ENCODE measurements at regions not wholly inside any gene's neighbourhood (a gene's known extent, or its start where the extent isn't known, plus 50 kb on each side); places are given as distances from the start of the nearest gene placed in this dataset.

DNA sequence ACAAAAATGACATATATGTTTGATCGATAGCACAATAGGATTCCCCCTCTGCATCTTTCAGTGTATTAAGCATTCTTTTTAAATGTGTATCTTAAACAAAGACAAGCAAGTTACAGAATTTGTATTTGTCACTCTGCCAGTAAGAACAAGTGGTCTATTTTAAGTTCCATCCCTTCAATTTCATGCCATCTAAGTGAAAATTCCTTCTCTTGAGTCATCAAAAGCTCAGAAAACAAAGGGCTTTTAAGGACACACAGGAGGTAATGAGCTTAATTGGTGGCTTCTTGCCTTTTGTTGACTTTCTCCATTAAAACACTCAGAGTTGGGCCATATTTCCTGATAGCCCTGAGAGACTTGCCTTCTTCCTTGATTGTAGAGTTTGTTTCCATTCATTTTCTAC, 547.8 kb downstream of the TENT5A start:
- H3K27ac Mint-ChIP-seq: no peak overlapping the region
- no peaks in the 10 kb centered on the region for H3K36me3 Mint-ChIP-seq
- no peaks in the 10 kb centered on the region for H3K27me3 Mint-ChIP-seq
- TF ChIP-seq, protein P1, sequence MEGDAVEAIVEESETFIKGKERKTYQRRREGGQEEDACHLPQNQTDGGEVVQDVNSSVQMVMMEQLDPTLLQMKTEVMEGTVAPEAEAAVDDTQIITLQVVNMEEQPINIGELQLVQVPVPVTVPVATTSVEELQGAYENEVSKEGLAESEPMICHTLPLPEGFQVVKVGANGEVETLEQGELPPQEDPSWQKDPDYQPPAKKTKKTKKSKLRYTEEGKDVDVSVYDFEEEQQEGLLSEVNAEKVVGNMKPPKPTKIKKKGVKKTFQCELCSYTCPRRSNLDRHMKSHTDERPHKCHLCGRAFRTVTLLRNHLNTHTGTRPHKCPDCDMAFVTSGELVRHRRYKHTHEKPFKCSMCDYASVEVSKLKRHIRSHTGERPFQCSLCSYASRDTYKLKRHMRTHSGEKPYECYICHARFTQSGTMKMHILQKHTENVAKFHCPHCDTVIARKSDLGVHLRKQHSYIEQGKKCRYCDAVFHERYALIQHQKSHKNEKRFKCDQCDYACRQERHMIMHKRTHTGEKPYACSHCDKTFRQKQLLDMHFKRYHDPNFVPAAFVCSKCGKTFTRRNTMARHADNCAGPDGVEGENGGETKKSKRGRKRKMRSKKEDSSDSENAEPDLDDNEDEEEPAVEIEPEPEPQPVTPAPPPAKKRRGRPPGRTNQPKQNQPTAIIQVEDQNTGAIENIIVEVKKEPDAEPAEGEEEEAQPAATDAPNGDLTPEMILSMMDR (conservative IDR thresholded peaks at IDR 0.05): no peak
- no peaks in the 10 kb centered on the region for H3K4me1 Mint-ChIP-seq (ENCODE audit: unreplicated experiment)
- no peak overlapping the region for H3K4me3 Mint-ChIP-seq
- no peaks in the 10 kb centered on the region for H3K9me3 Mint-ChIP-seq
- no peak for DNase-seq (ENCODE audit: extremely low spot score, unreplicated experiment)

DNA sequence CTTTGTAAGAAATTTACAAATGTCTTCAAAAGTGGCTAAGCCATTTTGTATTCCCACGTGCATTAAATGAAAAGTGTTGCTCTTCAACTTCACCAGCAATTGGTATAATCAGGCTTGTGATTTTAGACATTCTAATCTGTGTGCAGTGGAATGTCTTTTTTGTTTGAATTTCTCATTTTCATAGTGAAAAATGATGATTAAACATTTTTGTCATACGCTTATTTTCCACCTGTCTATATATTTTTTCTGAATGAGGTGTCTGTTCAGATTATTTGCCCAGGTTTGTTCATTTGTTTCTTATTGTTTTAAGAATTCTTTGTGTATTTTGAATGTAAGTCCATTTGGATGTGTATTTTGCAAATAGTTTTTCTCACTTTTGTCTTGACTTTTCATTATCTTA, 558.1 kb downstream of the TENT5A start:
- Mint-ChIP-seq H3K36me3 (no peaks in the 10 kb centered on the region), H3K9me3 (no peaks in the 10 kb centered on the region)
- TF ChIP-seq, protein P1 (conservative IDR thresholded peaks at IDR 0.05): no peak

DNA sequence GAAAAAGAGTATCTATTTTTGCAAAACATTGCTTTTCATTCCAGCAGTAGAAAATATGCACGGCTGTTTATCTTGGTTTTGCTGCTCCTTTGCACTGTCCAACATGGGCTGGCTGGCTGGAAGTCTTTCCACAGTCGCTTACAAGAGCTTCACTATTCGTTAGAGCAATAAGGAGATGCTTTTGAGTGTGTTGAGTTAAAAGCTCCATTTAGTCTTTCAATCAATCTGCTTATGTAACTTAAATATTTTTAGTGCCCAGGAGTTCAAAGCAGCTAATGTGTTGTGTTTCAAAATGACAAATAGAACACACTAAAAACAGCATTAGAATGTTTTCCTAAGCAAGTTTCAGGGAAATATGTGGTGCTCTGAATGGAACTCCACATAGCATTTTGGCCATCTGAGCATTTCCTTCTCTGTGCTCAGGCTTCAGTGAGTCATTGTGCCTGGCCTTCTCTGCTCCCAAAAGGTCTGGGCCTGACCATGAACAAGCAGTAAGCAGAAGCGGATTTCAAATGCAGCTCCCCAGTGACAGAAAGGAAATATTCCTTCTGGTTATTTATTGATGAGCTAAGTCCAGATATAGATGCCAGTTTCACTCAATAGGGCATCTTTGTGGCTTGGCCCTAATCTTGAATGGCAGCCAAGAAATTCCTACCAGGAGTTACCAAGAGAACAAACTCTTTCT, 580.3 kb downstream of the TENT5A start:
- Mint-ChIP-seq H3K27me3 (no peaks in the 10 kb centered on the region), H3K27ac (no peak overlapping the region), H3K4me1 (ENCODE audit: unreplicated experiment) (peaks cover 6% of the 10 kb centered on the region), H3K36me3 (no peaks in the 10 kb centered on the region), H3K9me3 (no peaks in the 10 kb centered on the region), H3K4me3 (no peak overlapping the region)
- no peak for DNase-seq (ENCODE audit: extremely low spot score, unreplicated experiment)
- TF ChIP-seq, protein P1 (conservative IDR thresholded peaks at IDR 0.05): no peak

More for the DNA sequence above, 558.1 kb downstream of the TENT5A start:
- no peaks in the 10 kb centered on the region for H3K4me1 Mint-ChIP-seq (ENCODE audit: unreplicated experiment)
- H3K27ac Mint-ChIP-seq: no peak overlapping the region
- no peak for DNase-seq (ENCODE audit: extremely low spot score, unreplicated experiment)
- H3K27me3 Mint-ChIP-seq: no peaks in the 10 kb centered on the region
- no peak overlapping the region for H3K4me3 Mint-ChIP-seq

DNA sequence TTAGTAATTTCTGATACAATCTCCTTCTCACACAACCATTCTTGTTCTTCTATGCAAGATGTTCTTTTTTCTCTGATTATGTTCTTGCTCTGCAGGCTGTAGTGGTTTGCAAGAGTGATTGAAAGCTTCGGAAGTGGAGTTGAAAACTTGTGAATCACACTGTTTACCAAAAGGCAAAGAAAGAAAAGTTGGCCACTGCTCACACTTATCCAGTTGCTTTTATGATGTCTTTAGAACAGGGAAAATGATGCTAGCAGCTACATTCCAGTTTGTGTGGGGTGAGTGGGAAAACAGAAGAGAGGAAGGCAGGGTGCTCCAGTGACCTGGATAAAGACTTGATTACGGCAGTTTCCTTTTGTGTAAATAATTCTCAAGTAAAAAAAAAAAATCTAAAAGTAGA, 583.3 kb downstream of the TENT5A start:
- TF ChIP-seq, protein P1 (conservative IDR thresholded peaks at IDR 0.05): no peak
- Mint-ChIP-seq H3K27me3 (no peaks in the 10 kb centered on the region), H3K27ac (no peak overlapping the region), H3K36me3 (no peaks in the 10 kb centered on the region), H3K4me1 (ENCODE audit: unreplicated experiment) (peaks cover 6% of the 10 kb centered on the region), H3K9me3 (no peaks in the 10 kb centered on the region), H3K4me3 (no peak overlapping the region)
- no peak for DNase-seq (ENCODE audit: extremely low spot score, unreplicated experiment)

DNA sequence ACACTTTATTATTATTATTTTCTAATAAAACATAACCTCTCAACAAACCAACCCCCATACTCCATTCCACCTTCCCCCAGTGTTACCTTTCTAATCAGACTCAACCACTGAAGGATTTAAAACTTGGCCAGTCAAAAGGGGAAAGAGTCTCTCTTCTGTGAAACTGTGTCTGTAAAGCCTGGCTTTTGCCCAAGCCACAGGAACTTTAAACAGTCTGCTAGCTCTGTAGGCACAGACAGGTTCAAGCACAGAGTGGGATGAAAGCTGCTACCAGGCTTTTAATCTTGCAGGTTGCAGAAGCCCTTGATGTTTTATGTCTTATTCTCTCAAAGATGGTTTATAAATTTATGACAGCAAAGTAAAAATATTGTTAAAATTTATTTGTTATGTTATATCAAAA, 585.7 kb downstream of the TENT5A start:
- Mint-ChIP-seq H3K27me3 (no peaks in the 10 kb centered on the region), H3K27ac (no peak overlapping the region), H3K9me3 (no peaks in the 10 kb centered on the region), H3K4me1 (ENCODE audit: unreplicated experiment) (no peaks in the 10 kb centered on the region), H3K36me3 (no peaks in the 10 kb centered on the region), H3K4me3 (no peak overlapping the region)
- TF ChIP-seq, protein P1 (conservative IDR thresholded peaks at IDR 0.05): no peak
- DNase-seq (ENCODE audit: extremely low spot score, unreplicated experiment): no peak
